Activated CD4-positive, alpha-beta memory T cell treated with anti-CD3 and anti-CD28 coated beads, Interleukin-2, amount 10 ng/mL, durations not matched to agents 7 days and 5 days (primary cell): ENCODE measurements at regions not wholly inside any gene's neighbourhood (a gene's known extent, or its start where the extent isn't known, plus 50 kb on each side); places are given as distances from the start of the nearest gene placed in this dataset.

Source experiments
- CTCF ChIA-PET: fragments of 350-600 bp; sonication (Branson Sonifier 250); formaldehyde crosslinking; loops from one replicate; lab custom pipeline; 2021; ENCODE audit warnings: antibody characterized with exemption, inconsistent platforms; lab: Charles Lee
- POLR2A ChIA-PET: fragments of 350-600 bp; sonication (Branson Sonifier 250); formaldehyde crosslinking; loops from one replicate; lab custom pipeline; 2021; ENCODE audit warnings: antibody characterized with exemption; lab: Charles Lee
- DNase-seq: peaks from one replicate; pipeline ENCODE4 v3.0.0-alpha.2; 2020
- H3K27ac Mint-ChIP-seq: one replicate; pipeline ENCODE4 v1.8.0; 2021; ENCODE audit warnings: mild to moderate bottlenecking, mixed read lengths
- H3K27me3 Mint-ChIP-seq: one replicate; pipeline ENCODE4 v1.8.0; 2021; ENCODE audit warnings: mixed read lengths
- H3K36me3 Mint-ChIP-seq: one replicate; pipeline ENCODE4 v1.8.0; 2021; ENCODE audit warnings: low read depth, mixed read lengths
- H3K4me1 Mint-ChIP-seq: one replicate; pipeline ENCODE4 v1.8.0; 2021; ENCODE audit warnings: mixed read lengths
- H3K4me3 Mint-ChIP-seq: one replicate; pipeline ENCODE4 v1.8.0; 2021; ENCODE audit warnings: mild to moderate bottlenecking, mixed read lengths
- H3K9me3 Mint-ChIP-seq: one replicate; pipeline ENCODE4 v1.8.0; 2021; ENCODE audit warnings: mixed read lengths

DNA sequence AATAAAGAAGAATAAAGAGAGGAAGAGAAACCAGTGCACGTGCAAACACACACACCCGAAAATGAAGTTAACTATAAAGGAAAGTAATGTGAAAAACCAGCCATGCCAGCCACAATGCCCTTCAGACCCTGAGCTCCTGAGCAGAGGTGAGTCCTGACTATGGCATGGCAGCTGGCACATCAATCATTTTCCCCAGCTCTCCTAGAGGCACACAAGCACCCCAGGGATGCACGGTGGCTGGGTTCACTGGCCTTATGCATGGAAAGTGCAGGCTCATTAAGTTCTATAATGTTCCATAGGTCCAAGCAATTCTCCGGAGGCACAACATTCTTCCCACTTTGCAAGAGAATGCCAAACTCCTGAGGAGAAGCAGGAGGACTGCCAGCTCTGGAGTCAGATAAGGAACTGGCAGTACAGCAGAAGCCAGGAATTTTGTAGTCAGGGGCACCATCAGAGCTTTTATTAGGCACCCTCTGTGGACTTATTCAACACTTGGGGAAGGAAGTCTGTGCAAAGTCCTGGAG, 175.0 kb upstream of the PRDM1 start:
- Mint-ChIP-seq H3K36me3 (peaks cover 13% of the 10 kb centered on the region), H3K27ac (no peak overlapping the region), H3K4me3 (no peak overlapping the region), H3K9me3 (peaks cover 16% of the 10 kb centered on the region), H3K27me3 (no peaks in the 10 kb centered on the region), H3K4me1 (peaks cover 17% of the 10 kb centered on the region)
- DNase-seq: no peak
- ChIA-PET POLR2A (no interaction called here), CTCF (no interaction called here)

DNA sequence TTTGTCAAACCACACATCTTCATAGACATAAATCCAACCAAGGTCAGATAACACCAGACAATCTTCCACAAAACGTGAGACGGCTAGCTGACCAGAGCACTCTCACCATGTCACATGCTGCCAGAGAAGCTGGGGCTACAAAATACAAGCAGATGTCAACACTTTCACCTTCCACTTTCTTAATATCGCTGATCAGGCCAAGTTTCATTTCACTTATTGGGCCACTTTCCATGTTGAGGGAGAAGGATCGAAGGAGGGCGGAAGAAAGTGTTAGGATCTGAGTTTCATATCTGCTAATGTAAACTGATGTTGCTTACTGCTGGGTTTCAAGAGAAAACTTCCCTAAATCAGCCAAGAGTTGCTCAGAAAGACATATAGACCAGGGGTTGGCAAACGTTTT, 177.0 kb upstream of the PRDM1 start:
- no peak overlapping the region for H3K4me3 Mint-ChIP-seq
- DNase-seq: no peak
- CTCF ChIA-PET: interaction anchor here (1.5 kb wide), 1 partner anchor 314 kb away, joined by 3 read pairs; no protein-coding TSS in a partner anchor
- H3K36me3 Mint-ChIP-seq: peaks cover 13% of the 10 kb centered on the region
- peaks cover 2% of the 10 kb centered on the region for H3K27me3 Mint-ChIP-seq
- POLR2A ChIA-PET: no interaction called here
- H3K4me1 Mint-ChIP-seq: peaks cover 12% of the 10 kb centered on the region
- no peak overlapping the region for H3K27ac Mint-ChIP-seq
- peaks cover 16% of the 10 kb centered on the region for H3K9me3 Mint-ChIP-seq

DNA sequence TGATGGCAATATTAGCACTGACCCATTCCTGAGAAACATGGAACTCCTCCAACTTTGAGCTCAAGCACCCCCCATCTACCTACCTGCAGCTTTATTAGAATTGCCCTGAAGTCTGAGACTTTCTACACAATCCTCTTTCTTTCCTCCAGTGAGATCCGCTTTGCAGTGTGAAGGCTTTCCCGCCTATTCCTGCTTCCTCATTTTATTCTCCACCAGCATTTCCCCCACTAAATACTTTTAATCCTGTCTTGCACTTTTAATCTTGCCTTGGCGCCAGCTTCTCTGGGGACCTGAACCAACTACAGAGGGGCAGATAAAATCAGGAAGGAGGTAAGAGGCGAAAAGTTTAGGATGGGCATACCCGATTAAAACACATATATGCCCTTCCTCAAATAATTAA, 178.1 kb upstream of the PRDM1 start:
- Mint-ChIP-seq H3K9me3 (peaks cover 13% of the 10 kb centered on the region), H3K4me3 (no peak overlapping the region), H3K27ac (no peak overlapping the region), H3K27me3 (peaks cover 2% of the 10 kb centered on the region), H3K36me3 (peaks cover 8% of the 10 kb centered on the region), H3K4me1 (peaks cover 4% of the 10 kb centered on the region)
- DNase-seq: no peak
- ChIA-PET POLR2A (interaction anchor here (0.6 kb wide), 1 partner anchor 10 kb away, joined by 3 read pairs; no protein-coding TSS in a partner anchor), CTCF (interaction anchor here (1.3 kb wide), 1 partner anchor 98 kb away, joined by 3 read pairs; no protein-coding TSS in a partner anchor)

DNA sequence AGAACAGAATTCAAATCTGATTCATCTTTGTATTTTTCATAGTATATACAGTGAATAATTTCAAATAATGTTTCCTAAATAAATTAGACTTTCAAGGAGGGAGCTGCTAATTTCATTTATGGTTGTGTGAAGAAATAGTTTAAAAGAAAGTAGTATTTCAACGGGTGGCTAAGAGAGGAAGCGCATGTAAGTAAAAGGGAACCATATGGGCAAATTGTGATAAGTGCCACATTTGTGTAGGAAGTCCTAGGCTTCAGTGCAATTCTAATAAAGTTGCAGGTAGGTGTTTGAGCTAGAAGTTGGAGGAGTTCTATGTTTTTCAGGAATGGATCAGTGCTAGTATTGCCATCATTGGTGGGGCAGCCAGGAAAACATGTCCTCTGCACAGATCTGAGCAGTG, 178.8 kb upstream of the PRDM1 start:
- no peak overlapping the region for H3K4me3 Mint-ChIP-seq
- H3K4me1 Mint-ChIP-seq: peaks cover 7% of the 10 kb centered on the region
- H3K36me3 Mint-ChIP-seq: peaks cover 11% of the 10 kb centered on the region
- H3K27me3 Mint-ChIP-seq: peaks cover 2% of the 10 kb centered on the region
- H3K27ac Mint-ChIP-seq: no peak overlapping the region
- DNase-seq: no peak
- ChIA-PET POLR2A (no interaction called here), CTCF (interaction anchor here (1.3 kb wide), 1 partner anchor 97 kb away, joined by 3 read pairs; no protein-coding TSS in a partner anchor)
- H3K9me3 Mint-ChIP-seq: peaks cover 11% of the 10 kb centered on the region

DNA sequence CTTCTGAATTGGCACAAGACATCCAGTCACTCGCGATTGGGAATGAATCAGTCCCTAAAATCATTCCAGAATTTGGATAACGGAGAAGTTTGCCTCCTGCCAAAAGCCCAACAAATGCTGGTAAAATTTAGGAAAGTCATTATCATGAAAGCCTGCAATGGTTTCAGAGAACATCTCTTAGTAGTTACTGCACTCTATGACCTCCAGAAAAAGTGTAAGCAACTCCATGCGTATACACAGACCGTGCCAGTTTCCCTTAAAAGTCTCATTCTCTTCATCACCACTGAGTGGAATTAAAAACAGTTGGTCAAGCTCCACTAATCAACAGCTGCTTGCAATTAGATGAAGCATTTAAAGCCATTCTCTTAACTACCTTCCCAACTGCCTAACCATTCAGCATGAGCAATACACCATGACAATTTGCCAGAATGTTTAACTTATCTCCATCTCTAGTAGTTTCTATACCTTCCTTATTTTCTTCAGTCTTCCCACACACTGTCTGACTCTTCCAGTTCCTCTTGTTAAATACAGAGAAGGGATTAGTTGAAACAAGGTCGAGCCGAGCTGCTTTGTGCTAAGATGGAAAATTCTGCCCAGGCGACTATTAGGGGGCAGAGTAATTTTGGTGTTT, 183.6 kb upstream of the PRDM1 start:
- ChIA-PET POLR2A (interaction anchor here (1.2 to 2.2 kb wide), 2 partner anchors 12 to 91 kb away, joined by 3 to 6 read pairs; no protein-coding TSS in a partner anchor), CTCF (no interaction called here)
- Mint-ChIP-seq H3K27me3 (peaks cover 2% of the 10 kb centered on the region), H3K36me3 (peaks cover 12% of the 10 kb centered on the region), H3K4me1 (peaks cover 28% of the 10 kb centered on the region), H3K27ac (no peak overlapping the region), H3K4me3 (no peak overlapping the region), H3K9me3 (peaks cover 7% of the 10 kb centered on the region)
- no peak for DNase-seq

DNA sequence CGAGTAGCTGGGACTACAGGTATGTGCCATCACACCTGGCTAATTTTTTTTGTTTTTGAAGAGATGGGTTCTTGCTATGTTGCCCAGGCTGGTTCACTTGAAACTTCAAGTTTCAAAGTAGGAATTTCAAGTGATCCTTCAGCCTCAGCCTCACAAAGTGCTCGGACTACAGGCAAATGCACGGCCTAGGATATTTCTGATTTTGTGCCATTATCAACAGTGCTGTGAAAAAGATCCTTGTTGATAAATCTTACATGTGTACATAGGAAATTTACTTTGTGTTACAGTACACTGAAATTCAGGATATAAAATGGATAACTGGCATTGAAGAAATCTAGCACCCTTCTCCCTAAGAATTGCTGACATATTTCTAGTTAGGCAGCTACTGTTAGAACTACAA, 184.6 kb upstream of the PRDM1 start:
- ChIA-PET POLR2A (interaction anchor here (1.2 to 2.2 kb wide), 4 partner anchors 13 to 90 kb away, joined by 3 to 6 read pairs (median 5); no protein-coding TSS in a partner anchor), CTCF (interaction anchor here (0.7 to 2.0 kb wide), 2 partner anchors 91 to 237 kb away, joined by 5 to 9 read pairs; no protein-coding TSS in a partner anchor)
- H3K27ac Mint-ChIP-seq: peak overlapping the region; percentile 21
- H3K27me3 Mint-ChIP-seq: peaks cover 2% of the 10 kb centered on the region
- H3K9me3 Mint-ChIP-seq: peaks cover 7% of the 10 kb centered on the region
- no peak overlapping the region for H3K4me3 Mint-ChIP-seq
- peaks cover 12% of the 10 kb centered on the region for H3K36me3 Mint-ChIP-seq
- DNase-seq: no peak
- H3K4me1 Mint-ChIP-seq: peaks cover 28% of the 10 kb centered on the region

DNA sequence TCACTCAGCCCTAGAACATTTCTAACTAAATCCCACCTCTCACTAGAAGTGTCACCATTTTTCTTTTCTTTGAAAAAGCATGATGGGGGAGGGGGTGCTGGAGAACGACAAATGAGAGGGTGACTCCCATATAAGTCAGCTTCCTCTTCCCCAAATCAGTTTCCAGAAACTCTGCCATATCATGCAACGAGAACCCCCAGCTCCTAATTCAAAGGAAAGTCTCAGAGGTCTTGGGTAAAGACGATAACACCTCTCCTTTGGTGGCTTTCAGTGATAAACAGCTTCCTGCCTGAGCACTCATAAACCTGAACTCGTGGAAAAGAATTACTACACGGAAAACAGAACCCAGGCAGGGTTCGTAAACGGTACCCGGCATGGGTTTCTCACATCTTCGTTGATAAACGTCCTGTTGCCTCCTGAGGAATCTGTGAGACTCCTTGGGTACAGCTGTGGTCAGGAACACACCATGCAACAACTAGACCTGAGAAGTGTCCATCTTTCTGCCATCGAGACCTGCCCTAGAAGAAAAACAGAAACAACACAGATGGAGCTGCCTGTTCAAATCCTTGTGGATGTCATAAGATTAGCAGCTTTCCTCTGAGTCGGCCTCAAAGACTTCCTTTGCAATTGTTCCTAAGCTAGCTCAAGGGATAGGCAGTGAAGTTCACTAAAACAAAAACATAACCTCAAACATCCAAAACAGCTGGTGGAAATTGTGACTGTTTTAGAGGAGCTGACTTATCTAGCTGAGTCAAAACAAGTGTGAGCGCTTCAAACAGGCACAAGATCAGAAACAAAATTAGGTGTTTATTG, 185.8 kb upstream of the PRDM1 start:
- Mint-ChIP-seq H3K9me3 (peaks cover 3% of the 10 kb centered on the region), H3K36me3 (peaks cover 6% of the 10 kb centered on the region), H3K4me3 (peak overlapping the region; percentile 65), H3K27me3 (no peaks in the 10 kb centered on the region), H3K4me1 (peaks cover 25% of the 10 kb centered on the region), H3K27ac (peak overlapping the region; percentile 92)
- ChIA-PET CTCF (interaction anchor here (0.6 to 2.0 kb wide), 11 partner anchors 12 to 497 kb away, joined by 3 to 9 read pairs (median 3); partner anchors contain the start of genes PRDM1 and PREP), POLR2A (interaction anchor here (1.0 to 4.0 kb wide), 19 partner anchors 8 to 282 kb away, joined by 3 to 49 read pairs (median 5); partner anchors contain the start of gene PRDM1)
- DNase-seq: peak; percentile 40

DNA sequence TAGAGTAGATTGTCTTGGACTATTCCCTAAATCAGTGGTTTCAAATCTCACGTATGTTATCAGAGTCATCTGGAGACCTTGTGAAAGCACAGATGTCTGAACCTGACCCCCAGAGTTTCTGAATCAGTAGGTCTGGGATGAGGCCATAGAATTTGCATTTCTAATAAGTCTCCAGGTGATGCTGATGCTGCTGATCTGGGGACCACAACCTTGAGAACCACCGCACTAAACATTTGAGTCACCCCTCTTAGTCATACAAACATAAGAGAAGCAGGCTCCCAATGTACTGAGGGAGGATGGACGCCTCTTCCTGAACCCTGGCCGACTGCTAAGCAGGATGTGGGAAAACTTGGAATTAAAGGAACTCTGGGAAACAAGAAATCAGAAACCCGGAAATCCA, 187.8 kb upstream of the PRDM1 start:
- Mint-ChIP-seq H3K27ac (no peak overlapping the region), H3K4me1 (peaks cover 27% of the 10 kb centered on the region), H3K36me3 (peaks cover 14% of the 10 kb centered on the region), H3K9me3 (peaks cover 3% of the 10 kb centered on the region), H3K4me3 (no peak overlapping the region), H3K27me3 (no peaks in the 10 kb centered on the region)
- ChIA-PET CTCF (interaction anchor here (0.7 kb wide), 1 partner anchor 94 kb away, joined by 3 read pairs; no protein-coding TSS in a partner anchor), POLR2A (interaction anchor here (0.6 to 4.0 kb wide), 5 partner anchors 10 to 188 kb away, joined by 3 to 49 read pairs (median 4); partner anchors contain the start of gene PRDM1)
- DNase-seq: peak; percentile 62

DNA sequence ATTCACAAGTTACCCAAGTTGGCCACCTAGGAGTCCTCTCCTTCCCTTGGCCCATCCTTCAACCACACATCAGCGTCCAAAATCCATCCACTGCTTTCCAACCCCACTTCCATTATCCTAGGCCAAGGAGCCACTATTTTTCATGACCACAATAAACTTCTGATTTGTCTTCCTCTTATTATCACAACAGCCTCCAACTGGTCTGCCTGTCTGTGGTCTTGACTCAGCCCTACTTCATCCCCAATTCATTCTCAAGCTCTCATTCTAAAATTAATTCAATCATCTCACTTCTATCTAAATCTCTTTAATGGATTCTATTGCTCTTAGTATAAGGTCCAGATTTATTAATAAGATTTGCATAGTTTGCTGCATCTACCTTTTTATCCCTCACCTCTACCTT, 189.0 kb upstream of the PRDM1 start:
- no peak overlapping the region for H3K27ac Mint-ChIP-seq
- ChIA-PET POLR2A (interaction anchor here (4.0 kb wide), 1 partner anchor 85 kb away, joined by 41 read pairs; no protein-coding TSS in a partner anchor), CTCF (no interaction called here)
- H3K4me3 Mint-ChIP-seq: no peak overlapping the region
- no peaks in the 10 kb centered on the region for H3K27me3 Mint-ChIP-seq
- no peak for DNase-seq
- peaks cover 30% of the 10 kb centered on the region for H3K4me1 Mint-ChIP-seq
- H3K9me3 Mint-ChIP-seq: peaks cover 7% of the 10 kb centered on the region
- peaks cover 15% of the 10 kb centered on the region for H3K36me3 Mint-ChIP-seq

DNA sequence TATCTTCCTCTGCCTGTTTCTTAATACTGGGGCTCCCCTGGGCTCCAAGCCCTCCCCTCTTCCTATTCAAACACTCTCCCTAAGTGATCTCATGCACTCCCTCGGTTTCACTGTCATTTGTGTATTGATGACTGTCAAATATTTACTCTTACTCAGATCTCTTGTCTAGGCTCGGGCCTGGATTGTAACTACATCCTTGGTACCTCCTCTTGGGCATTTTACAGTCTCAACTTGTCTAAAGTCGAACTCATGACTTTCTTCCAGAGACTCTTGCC, 189.4 kb upstream of the PRDM1 start:
- POLR2A ChIA-PET: no interaction called here
- no peak for DNase-seq
- Mint-ChIP-seq H3K27ac (no peak overlapping the region), H3K36me3 (peaks cover 15% of the 10 kb centered on the region), H3K4me3 (no peak overlapping the region), H3K9me3 (peaks cover 7% of the 10 kb centered on the region), H3K27me3 (no peaks in the 10 kb centered on the region), H3K4me1 (peaks cover 28% of the 10 kb centered on the region)
- CTCF ChIA-PET: no interaction called here

DNA sequence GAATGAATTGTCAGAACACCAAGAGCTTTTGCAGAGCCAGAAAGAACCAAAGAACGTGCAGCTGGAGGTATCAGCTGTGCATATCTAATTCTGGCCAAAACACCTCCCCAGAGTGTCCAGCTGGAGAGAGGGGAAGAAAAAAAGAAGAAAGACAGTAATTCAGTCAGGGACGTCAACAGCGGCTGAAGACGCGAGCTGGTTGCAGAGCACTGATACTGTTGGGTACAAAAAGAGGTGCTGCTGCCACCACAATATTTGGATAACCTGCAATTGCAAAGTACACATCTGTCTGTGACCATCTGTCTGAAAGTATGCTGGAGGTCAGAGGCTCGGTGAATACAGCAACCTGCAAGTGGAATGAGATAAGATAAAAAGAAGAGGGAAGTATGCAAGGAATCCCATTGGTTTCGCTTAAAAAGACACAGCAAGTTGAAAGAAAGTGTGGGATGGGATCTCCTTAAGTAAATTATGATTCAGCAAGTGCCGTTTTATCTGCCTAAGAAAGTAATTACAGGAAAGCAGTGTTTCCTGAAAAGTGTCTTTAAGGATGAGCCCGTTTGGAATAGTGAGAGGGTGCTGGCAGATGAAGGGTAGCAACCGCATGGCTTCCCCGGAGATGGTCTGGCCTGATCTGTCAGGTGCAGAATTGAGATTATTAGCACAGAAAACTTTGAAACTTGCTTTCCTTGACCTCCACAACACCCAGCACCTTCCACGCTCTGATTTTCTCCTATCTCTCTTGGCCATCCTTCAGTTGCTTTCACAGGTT, 189.9 kb upstream of the PRDM1 start:
- Mint-ChIP-seq H3K27ac (no peak overlapping the region), H3K9me3 (peaks cover 7% of the 10 kb centered on the region), H3K4me3 (no peak overlapping the region), H3K4me1 (peaks cover 24% of the 10 kb centered on the region), H3K27me3 (no peaks in the 10 kb centered on the region), H3K36me3 (peaks cover 15% of the 10 kb centered on the region)
- CTCF ChIA-PET: no interaction called here
- POLR2A ChIA-PET: no interaction called here
- DNase-seq: no peak

DNA sequence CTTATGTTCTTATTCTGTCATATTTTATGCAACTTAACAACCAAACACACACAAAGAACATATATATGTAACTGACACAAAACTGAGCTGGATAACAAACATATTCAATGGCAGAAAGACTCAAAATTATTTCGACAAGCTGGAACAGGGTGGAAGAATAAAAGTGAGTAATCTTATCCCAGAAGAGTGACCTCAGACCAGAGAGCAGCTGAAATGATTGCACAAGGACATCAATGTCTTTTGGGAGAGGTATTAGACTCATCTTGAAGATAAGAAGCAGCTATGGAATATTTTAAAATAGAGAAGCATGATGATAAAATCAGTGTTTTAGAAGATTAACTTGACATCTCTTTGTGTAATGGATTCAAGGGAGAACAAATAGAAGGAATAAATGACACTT, 191.6 kb upstream of the PRDM1 start:
- DNase-seq: no peak
- H3K36me3 Mint-ChIP-seq: peaks cover 15% of the 10 kb centered on the region
- H3K9me3 Mint-ChIP-seq: peaks cover 8% of the 10 kb centered on the region
- H3K4me1 Mint-ChIP-seq: peaks cover 12% of the 10 kb centered on the region
- CTCF ChIA-PET: interaction anchor here (1.3 kb wide), 1 partner anchor 11 kb away, joined by 3 read pairs; no protein-coding TSS in a partner anchor
- H3K4me3 Mint-ChIP-seq: no peak overlapping the region
- no peak overlapping the region for H3K27ac Mint-ChIP-seq
- POLR2A ChIA-PET: interaction anchor here (1.4 kb wide), 1 partner anchor 97 kb away, joined by 3 read pairs; no protein-coding TSS in a partner anchor
- no peaks in the 10 kb centered on the region for H3K27me3 Mint-ChIP-seq
